Ecto neural progenitor cell (in vitro differentiated cells): ENCODE measurements at regions not wholly inside any gene's neighbourhood (a gene's known extent, or its start where the extent isn't known, plus 50 kb on each side); places are given as distances from the start of the nearest gene placed in this dataset.

Experiments
- DNase-seq: peaks from one replicate; pipeline ENCODE4 v3.0.0-alpha.2; 2018; ENCODE audit warnings: low spot score

DNA sequence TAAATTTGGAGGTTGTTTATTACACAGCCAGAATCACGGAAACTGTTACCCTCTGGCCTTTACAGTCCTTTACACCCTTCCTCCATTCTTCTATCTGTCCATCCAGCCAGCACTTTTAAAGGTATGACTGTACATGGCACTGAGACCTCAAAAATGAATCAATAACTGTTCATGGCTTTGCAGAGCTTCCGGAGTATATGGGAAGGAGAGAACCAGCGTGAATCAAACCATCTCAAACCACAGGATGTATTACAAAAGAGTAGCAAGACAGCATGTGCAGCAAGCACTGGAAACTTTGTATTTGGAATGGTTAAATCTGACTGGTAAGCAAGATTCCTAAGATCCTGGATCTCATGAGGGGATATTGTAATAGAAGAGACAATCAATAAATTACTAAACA is 228.5 kb upstream of the CASK start:
- DNase-seq: no peak

DNA sequence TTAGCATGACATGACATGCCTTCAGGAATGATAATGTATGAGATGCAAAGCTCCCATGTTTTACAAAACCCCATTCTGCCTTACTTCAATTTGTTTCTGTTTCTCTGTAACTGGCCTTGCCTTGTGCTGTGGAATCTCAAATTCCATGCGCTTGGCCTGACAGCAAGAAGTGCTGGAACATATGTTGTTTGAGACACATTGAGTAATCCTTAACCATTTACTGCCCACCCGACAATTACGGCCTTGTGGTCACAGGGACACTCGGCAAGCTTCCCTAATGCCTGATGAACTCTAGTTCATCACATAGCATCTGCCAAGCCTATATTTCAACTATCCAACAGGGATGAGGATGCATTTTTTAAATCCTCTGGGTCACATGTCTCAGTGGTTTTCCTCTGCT is 226.4 kb upstream of the CASK start:
- no peak for DNase-seq

DNA sequence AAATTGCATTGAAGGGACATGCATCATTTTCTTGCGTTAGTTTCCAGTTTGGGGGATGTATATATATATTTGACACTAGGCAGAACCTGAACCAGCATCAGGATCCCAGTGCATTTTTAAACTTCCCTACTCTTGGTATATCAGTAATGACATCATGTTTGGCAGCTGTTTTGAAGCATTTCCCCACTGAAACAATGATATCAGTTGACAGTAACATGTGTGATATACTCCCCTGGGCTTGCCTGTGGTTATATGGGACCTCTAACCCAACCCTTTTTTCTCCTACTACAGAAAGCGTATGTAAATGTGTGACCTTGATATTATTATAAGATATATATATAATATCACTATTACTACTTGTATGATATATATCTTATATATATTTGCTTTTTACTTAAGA is 225.9 kb upstream of the CASK start:
- DNase-seq: no peak

DNA sequence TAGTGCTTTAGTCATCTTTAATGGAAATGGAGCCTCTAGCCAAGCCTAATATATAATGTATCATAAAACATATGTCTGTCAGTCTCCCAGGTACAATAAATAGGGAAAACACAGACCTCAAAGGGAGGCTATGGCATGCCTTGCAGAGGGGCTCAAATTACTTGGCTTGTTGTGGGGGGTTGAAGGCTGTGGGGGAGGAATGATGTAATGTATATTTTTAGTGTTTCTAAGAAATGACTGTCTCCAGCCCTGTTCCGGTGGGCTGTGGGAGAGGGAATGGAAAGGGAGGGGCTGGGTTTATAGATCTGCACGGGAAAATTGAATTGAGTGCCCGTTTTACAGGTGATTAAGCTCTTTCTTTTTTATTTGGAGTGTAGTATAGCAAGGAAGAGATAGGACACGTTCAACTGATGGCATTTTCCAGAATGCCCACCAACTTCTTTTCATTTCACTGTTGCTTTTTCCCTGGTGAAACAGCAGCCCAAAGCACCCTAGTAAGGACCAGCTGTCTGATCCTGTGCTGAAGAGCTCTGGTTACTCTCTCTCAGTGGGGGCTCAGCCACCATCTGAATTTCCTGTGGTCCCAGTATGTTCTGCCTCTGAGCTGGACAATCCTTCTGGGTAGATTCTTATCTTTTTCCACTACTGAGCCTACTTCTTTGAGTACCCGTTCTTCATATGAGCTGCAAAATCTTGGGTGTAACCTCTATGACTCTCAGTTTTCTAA is 220.7 kb upstream of the CASK start:
- no peak for DNase-seq

DNA sequence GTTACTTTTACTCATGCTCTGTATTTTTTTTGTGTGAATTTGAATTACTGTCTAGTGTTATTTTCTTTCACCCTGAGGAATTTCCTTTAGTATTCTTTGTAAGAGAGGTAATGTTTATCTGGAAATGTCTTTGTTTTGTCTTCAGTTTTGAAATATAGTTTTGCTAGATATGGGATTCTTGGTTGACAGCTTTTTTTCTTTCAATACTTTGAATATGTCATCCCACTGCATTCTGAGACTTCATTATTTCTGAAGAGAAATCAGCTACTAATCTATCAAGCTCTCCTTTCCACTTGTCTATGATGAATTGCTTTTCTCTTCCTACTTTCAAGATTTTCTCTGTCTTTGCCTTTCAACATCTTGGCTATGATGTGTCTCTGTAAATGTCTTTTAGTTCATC is 217.0 kb upstream of the CASK start:
- no peak for DNase-seq

DNA sequence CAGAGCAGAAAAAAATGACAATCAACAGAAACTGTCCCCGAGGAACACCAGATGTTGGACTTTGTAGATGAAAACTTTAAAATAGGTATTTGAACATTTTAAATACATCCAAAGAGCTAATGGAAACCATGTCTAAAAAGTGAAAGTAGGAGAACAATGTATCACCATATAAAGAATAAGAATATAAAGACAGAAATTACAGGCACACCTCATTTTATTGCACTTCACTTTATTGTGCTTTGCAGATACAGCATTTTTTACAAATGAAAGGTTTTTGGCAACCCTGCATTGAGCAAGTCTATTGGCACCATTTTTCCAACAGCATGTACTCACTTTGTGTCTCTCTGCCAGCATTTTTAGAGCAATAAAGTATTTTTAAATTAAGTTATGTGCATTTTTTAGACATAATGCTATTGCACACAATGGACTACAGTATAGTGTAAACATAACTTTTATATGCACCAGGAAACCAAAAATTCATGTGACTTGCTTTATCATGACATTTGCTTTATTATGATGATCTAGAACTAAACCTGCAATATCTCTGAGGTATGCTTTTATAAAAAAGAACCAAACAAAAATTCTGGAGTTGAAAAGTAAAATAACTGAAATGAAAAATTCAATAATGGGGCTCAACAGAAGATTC is 212.4 kb upstream of the CASK start:
- DNase-seq: no peak

DNA sequence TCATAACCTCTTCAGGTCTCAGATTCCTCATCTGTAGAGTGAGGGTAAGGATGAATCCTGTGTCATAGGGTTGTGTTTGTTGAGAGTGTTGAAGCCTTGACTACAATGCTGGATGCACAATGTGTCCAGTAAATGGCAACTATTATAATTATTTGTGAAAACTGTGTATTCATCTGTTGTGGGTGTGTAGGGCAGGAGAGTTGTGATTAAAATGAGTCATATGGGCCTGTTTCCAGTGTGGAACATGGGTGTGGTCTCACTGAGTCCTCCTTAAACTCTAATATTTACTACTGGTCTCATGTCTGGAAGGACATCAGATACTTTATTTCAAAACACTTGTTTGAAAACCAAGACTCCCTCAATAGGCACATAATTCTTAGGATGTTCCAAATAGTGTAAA is 208.5 kb upstream of the CASK start:
- DNase-seq: no peak

DNA sequence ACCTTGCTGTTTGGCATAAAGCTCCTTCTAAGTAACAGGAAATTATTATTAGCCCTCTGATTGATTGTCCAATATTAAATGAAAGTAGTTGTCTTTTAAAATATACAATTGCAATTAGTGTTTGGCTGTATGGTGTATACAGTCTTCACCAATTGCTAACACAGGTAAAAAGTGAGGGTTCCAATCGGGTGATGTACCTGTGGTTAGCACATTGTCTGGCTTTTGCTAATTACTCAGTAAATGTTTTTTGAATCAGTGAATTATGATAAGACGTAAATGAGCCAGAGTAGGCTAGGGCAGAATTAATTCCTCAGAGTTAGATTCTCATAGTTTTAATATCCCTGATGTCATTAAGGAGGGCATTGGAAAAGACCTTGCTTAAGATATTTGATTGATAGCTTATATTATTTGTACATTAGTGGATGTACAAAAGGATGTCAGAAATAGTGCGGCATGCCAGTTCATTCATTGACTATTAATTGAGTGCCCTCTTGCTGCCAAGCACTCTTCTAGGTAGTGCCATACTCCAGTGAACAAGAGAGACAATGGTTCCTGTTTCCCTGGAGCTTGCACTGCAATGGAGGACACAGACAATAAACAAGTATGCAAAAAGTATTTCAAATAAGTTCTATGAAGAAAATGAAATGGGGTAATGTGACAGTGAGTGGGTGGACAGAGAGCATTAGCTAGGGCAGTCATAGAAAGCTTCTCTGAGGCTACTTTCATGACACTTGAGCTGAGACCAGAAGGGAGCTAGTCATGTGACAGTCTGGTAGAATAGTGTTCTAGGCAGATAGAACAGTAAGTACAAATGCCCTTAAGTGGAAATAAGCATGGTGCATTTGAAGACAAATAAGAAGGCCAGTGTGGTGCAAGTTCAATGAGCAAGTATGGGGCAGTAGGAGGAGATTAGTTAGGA is 205.9 kb upstream of the CASK start:
- no peak for DNase-seq

DNA sequence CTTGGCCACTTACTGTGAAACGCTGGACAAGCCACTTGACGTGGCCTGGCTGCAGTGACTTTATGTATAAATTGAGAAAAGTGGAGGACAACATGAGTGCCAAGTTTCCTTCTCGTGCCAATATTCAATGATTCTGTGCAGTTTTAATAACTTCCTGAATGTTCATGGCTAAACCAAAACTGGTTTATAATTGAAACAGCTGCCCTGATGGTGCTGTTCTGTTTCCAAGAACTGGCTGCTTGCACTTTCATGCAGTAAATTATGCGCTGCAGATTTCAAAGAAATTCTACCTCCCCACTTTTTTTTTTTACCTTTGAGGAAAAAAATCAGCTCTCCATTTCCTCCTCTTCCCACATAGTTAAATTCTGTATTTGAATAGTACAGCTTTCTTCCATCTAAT is 205.2 kb upstream of the CASK start:
- no peak for DNase-seq

DNA sequence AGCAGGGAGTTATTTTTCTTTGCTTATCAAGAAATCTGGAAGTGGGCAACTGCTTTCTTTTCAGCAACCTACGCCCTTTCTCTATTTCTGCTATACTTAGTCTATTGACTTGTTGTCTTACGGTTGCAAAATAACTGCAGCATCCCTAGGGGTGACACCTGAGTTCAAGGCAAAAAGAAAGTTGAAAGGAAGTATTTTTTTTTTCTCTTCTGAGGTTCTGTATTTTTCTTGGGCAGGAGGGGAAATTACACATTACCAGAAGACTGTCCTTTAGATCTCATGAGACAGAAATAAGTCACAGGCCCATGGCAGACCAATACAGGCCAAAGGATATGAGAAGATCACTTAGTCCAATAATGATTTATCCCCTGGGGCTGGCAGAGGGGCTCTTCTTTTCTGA is 204.7 kb upstream of the CASK start:
- no peak for DNase-seq

DNA sequence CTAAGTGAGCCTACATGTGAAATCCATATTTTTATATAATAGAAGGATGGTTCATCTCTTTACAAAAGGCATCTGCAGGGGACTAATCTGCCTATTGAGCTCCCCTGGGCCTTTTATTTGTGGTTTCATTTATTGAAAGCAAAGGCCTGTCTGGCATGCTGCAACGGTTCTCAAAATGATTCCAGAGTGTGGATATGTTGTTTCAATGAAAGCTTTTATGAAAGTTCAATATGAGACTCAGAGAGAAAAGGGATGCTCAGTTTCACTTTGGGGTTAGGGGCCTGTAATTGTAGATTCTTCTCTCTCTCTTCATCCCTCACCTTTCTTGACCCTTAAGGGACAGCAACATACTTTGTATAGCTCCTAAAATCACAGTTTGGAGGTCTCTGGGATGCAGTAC is 204.2 kb upstream of the CASK start:
- no peak for DNase-seq

DNA sequence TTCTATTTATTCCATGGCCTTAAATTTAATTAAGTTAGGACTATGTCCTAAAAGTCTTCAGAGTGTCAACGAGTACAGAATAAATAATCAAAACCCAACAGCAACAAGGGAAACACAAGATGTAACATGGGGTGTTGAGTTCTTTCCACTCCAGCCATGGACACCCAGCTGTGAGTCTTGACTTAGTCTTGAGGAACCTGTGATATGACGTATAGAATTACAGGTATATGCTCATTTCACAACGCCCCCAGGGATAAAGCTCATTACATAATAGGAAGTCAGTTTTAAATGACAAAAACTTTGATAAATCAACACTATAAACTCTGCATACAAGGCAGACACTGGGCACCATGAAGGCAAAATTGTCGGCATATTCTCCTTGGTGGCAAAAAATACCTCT is 200.0 kb upstream of the CASK start:
- no peak for DNase-seq

DNA sequence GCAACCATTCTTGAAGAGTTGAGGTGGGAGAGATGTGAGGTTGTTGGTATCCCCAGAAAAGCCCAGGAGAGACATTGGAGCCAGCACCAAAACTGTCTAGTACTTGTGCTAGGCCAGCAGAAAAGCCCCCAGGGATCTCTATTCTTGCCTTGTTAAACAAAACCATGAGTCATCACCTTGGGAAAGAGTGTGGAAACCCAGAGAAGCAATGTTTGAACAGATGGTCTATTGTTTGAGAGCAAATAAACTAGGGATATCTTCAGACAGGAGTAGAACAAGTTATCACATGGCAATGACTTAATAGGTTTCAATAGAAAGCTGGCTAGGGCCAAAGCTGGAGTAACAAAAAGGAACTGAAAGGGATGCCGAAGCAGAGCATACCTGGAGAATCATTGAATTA is 195.7 kb upstream of the CASK start:
- no peak for DNase-seq

DNA sequence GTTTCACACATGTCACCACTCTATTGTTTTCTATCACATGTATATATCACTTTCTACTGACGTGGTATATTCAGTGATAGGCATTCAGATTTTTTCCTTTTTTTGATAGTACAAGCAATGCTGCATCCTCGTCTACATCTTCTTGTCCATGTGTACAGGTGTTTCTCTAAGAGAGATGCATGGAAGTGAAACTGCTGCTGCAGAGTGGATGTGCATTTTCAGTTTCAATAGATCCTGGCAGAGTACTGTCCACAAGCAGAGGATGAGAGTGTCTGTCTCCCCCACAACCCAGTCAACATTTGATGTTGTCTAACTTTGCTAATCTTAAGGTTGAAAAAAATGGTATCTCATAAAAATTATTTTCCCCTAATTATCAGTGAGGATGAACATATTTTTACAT is 194.0 kb upstream of the CASK start:
- no peak for DNase-seq

DNA sequence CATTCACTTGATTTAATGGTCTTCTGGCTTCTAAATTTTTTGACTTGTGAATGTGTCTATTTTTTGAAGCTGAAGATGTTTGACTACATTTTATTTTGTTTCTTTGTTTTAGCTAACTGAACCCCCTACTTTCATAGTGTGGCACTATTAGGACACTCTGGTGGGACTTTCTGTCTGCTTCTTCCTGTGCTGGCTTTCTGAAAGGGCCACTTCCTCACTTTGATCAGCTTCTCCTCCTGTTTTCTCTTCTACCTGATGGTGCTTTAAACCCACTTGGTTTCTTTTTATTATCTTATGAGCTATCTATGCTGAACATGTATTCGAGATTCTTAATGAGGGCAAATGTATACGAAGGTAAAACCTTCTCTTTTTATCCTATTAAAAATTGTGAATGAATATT is 186.1 kb upstream of the CASK start:
- no peak for DNase-seq

DNA sequence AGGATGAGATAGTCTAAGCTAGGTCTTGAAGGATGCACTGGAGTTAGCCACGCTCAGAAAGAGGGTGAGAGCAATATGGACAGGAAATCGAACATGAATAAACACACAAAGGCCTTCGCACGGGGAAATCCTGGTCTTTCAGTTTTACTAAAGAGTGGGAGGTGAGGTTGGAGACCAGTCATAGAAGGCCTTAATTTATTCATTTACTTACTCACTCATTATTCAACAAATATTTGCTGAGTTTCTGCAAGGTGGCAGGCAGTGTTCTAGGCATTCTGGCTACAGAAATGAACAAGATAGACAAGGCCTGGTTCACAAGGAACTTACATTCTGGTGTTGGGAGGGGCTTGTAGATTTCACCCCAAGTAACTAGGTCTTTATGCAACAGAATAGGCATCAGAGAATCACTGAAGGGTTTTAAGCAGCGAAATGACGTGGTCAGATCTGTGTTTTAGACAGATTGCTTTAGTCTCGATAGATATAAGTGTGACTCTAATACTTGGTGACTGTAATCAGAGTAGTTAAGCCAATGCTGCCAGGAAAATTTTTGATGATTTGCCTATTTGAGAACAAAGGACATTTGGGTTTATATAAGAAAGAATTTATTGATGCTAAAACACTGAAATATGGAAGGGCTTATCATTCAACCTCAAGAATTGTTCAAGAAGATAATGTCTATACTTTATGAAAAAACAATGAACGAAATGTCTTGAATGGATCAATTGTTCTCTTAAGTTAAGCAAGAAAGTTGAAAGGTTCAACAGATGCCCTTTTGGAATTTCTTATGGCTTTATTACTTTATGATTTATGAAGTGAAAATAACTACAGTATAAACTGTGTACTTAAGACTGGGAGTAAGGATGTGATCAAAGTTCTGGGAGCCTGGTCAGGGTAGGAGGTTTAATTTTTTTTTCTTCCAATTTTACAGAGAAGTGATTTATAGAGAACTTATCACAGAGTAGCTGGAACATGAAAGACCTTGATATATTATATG is 184.4 kb upstream of the CASK start:
- DNase-seq: no peak

DNA sequence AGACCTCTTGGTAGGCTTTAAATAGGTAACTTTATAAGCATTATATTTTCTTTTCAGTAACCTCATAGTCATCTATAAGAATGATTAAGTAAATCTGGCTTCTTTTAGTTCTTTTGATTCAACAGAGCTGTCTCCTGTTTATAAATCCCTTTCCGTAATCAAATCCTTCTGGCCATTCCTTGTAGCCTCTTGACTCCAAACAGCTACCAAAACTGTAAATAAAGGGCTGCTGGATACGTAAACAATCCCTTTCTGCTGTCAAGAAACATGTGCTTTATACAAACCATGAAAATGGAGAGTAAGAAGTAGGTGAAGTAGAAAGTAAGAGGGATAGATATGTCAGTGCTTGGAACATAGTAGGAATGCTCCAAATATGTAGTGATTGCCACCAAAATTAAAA is 183.2 kb upstream of the CASK start:
- no peak for DNase-seq

DNA sequence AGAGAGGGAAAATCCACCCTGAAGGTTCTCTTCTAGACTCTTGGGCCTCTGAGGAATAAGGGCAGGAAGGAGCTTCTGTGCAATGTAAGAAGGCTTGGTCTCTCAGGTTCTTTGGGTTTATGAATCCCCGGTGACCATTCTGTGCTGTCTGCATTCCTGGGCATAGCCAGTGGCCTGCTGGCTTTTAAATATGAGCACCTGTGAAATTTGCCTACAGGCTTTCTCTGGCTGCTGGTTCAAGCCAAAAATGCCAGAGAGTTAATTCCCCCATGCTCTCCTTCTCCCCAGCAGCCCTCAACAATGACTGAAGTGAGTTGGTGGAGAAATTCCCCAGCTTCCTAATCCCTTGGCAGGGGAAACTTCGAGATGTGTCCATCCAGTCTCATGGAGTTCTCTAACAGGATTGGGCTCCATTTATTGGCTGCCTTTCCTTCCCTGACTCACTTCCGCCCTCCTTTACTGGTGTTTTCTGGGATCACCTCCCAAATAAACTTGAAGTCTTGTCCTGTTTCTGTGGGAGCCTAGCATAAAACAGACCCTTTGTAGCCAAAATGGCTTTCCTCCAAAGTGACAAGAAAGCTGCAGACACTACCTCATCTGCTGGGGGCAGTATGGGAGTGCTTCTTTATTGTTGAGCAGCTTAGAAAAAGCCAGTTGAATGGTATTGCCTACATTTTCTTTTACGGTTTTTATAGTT is 179.4 kb upstream of the CASK start:
- no peak for DNase-seq

DNA sequence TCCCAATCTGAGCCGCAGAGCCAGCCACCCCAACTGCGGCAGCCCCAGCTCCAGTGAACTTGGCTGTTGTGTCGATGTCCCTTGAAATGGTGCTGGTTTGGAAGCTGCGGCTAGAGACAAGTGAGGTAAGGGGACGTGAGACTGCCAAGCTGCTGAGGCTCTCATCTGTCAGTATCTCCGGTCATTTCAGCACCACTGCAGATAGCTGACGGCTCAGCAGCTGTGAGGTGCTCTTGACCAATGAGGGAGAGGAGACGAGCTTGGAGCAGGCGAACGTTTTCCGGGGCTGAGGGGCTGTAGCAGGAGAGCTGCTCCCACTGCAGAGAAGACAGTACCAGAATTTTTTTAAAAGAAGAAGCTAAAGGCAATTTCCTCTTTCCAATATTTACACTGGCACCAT is 175.5 kb upstream of the CASK start:
- peak; percentile 49 for DNase-seq

DNA sequence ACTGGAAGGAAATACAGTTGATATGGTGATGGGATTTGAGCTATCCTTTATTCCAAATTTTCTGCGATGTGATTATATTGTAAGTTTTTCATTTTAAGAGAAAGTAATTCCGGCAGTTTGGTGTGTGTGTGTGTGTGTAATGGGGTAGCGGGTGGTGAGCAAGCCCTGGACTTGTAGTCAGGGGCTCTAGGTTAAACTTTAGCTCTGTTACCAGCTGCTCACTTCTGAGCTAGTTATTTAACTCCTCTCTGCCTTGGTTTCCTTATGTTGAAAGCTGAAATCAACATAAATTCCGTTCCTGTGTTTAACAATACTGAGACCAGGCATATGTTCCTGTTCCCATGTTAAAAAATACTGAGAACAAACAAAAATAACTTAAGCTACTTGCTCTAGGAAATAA is 174.1 kb upstream of the CASK start:
- DNase-seq: no peak

DNA sequence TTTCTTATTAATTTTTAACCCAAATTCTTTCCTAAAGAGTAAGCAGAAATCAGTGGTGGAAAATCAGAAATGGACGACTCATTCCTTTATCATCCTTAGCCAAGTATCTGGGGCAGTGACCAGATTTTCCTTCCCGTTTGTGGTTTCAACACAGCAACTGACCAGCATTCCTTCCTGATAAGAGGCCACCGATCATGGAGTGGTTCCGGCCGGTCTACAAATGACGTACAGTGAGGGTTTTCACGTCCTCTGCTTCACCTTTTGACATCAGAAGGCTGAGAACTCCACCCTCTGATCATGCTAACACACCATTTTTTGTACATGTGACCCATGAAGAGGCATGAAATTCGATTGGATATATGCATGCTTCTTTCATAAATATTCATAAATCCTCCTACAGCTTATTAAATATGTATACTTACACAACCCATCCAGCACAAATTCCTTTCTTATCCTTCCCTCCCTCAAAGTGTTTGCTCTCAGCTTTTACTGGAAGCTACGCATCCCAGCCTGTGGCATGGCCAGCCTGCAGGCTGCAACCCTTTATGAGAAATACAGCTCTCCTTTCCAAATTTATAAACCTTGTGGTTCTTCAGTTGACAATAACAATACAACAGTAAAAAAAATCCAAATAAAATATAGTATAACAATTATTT is 173.0 kb upstream of the CASK start:
- no peak for DNase-seq
